ENCODE measurements at regions not wholly inside any gene's neighbourhood (a gene's known extent, or its start where the extent isn't known, plus 50 kb on each side); places are given as distances from the start of the nearest gene placed in this dataset.

DNA sequence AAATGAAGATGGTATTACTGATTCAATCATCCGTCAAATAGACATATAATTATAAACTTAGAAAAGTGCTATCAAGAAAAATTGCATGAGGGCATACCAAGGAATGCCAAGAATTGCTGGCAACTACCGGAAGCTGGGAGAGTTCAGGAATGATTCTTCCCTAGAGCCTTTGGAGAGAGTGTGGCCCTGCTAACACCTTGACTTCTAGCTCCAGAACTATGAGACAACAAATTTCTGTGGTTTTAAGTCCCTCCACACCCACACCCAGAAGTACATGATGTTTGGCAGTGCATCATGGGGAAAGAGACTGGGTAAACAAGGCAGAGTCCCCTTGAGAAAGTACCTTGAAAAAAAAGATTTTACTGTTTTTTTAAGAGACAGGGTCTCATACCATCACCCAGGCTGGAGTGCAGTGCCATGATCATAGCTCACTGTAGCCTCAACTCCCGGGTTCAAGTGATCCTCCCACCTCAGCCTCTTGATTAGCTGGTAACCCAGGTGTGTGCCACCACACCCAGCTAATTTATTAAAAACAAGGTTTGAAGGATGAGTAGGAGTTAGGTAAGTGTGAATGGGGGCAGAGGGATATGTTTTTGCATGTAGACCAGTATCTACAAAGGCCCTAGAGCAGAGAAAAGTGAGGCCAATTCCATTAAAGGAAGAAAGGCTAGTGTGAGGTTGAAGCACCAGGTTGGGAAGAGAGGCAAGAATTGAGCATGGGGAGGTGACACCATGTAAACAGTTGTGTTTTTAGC is 53.1 kb downstream of the GSX2 start:
- no peaks in the 10 kb centered on the region for H3K4me1 Mint-ChIP-seq (ENCODE audit: low read depth)
- ChIA-PET CTCF (no interaction called here), POLR2A (no interaction called here)
- no peak overlapping the region for H3K27ac Mint-ChIP-seq
- H3K36me3 Mint-ChIP-seq: no peaks in the 10 kb centered on the region
- peaks cover 4% of the 10 kb centered on the region for H3K9me3 Mint-ChIP-seq
- H3K4me3 Mint-ChIP-seq: no peak overlapping the region
- intact Hi-C loops (cut with micrococcal nuclease): no loop called here
- DNase-seq: no peak
- peaks cover 5% of the 10 kb centered on the region for H3K27me3 Mint-ChIP-seq

DNA sequence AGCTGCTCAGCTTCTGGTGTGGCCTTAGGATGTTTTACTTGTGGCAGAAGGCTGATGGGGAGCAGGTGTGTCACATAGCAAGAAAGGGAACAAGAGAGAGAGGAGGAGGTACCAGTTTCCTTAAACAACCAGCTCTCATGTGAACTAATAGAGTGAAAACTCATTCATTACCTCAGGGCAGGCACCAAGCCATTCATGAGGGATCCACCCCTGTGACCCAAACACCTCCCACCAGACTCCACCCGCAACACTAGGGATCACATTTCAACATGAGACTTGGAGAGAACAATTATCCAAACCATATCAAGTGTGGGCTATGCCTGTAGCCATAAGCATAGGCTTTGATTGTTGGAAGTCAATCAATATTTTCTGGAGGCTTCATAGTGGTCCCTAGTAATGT is 56.0 kb downstream of the GSX2 start:
- peaks cover 2% of the 10 kb centered on the region for H3K27me3 Mint-ChIP-seq

DNA sequence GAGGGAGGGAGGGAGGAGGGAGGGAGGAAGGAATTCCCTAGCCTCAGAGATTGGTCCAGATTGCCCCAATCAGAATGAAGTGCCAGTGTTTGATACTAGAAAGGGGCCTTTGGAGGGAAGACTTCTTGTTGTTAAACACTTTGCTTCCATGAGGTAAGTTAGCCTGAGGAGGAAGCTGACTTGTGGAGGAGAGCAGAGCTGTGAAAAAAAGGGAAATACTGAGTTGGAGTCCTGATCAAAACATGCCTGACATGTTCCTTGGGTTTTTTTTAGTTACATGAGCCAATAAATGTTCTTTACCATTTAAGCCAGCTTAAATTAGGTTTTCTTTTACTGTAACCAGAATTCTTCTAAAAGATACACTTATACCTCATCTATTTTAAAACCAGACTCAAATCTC is 57.6 kb downstream of the GSX2 start:
- POLR2A ChIA-PET: no interaction called here
- H3K9me3 Mint-ChIP-seq: peaks cover 17% of the 10 kb centered on the region
- CTCF ChIA-PET: no interaction called here
- H3K27me3 Mint-ChIP-seq: peaks cover 2% of the 10 kb centered on the region
- no peaks in the 10 kb centered on the region for H3K4me1 Mint-ChIP-seq (ENCODE audit: low read depth)
- no peak for DNase-seq
- H3K36me3 Mint-ChIP-seq: no peaks in the 10 kb centered on the region
- no peak overlapping the region for H3K27ac Mint-ChIP-seq
- intact Hi-C loops (cut with micrococcal nuclease): no loop called here
- H3K4me3 Mint-ChIP-seq: no peak overlapping the region

More for the DNA sequence above, 56.0 kb downstream of the GSX2 start:
- Mint-ChIP-seq H3K9me3 (peaks cover 13% of the 10 kb centered on the region), H3K4me1 (ENCODE audit: low read depth) (no peaks in the 10 kb centered on the region), H3K36me3 (no peaks in the 10 kb centered on the region), H3K4me3 (no peak overlapping the region), H3K27ac (no peak overlapping the region)
- intact Hi-C loops (cut with micrococcal nuclease): no loop called here
- no peak for DNase-seq
- ChIA-PET POLR2A (no interaction called here), CTCF (no interaction called here)

DNA sequence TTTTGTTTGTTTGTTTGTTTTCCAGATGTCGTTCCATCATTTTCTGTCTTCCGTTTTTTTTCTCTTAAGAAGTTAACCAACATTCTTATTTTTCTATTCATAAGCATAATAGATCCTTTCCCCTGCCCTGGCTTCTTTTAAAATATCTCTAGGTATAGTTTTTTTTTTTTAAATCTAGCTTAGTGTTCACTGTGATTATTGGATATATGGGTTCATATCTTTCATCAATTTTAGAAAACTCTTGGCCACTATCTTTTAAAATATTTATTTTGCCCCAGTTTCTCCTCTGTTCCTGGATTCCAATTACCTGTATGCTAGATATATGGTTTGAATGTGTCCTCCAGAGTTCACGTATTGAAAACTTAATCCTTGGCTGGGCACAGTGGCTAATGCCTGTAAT is 59.6 kb downstream of the GSX2 start:
- intact Hi-C loops (cut with micrococcal nuclease): no loop called here
- DNase-seq: no peak
- no peak overlapping the region for H3K27ac Mint-ChIP-seq
- ChIA-PET CTCF (no interaction called here), POLR2A (no interaction called here)
- peaks cover 17% of the 10 kb centered on the region for H3K9me3 Mint-ChIP-seq
- H3K27me3 Mint-ChIP-seq: peaks cover 1% of the 10 kb centered on the region
- no peaks in the 10 kb centered on the region for H3K36me3 Mint-ChIP-seq
- H3K4me1 Mint-ChIP-seq (ENCODE audit: low read depth): no peaks in the 10 kb centered on the region
- no peak overlapping the region for H3K4me3 Mint-ChIP-seq

DNA sequence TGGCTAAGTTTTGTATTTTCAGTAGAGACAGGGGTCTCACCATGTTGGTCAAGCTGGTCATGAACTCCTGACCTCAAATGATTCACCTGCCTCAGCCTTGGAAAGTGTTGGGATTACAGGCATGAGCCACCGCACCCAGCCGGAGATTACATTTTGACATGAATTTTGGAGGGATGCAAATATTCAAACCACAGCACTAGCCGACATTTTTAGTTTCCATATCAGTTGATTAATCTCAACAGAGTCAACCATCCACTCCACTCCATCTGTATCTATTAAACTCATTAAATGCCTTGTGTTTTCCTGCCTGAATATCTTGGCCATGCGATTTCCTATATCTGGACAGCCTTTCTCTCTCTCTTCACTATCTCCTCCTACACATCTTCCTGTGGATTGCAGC is 64.1 kb upstream of the PDGFRA start:
- DNase-seq: no peak
- peaks cover 6% of the 10 kb centered on the region for H3K27me3 Mint-ChIP-seq
- no peaks in the 10 kb centered on the region for H3K4me1 Mint-ChIP-seq (ENCODE audit: low read depth)
- peaks cover 9% of the 10 kb centered on the region for H3K9me3 Mint-ChIP-seq
- intact Hi-C loops (cut with micrococcal nuclease): no loop called here
- POLR2A ChIA-PET: no interaction called here
- CTCF ChIA-PET: no interaction called here
- H3K4me3 Mint-ChIP-seq: no peak overlapping the region
- no peak overlapping the region for H3K27ac Mint-ChIP-seq
- H3K36me3 Mint-ChIP-seq: no peaks in the 10 kb centered on the region

DNA sequence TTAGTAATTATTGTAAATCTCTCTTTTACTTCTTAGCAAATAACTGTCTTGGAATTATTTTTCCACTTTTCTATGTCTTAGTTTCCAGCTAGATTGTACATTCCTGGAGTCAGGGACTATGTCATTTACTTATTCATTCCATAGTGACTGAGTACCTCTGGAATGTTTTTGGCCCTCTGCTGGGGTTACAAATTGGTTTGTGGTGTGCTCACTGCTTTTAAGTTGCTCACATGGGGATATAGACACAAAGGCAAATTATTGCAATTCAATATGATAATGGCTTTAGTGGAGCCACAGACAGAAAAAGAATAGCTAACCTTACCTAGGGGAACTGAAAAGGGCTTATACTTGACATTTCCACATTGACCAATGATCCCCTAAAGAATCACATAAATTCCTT is 63.7 kb upstream of the PDGFRA start:
- POLR2A ChIA-PET: no interaction called here
- Mint-ChIP-seq H3K4me3 (no peak overlapping the region), H3K36me3 (no peaks in the 10 kb centered on the region), H3K9me3 (peaks cover 6% of the 10 kb centered on the region), H3K27me3 (peaks cover 7% of the 10 kb centered on the region), H3K4me1 (ENCODE audit: low read depth) (no peaks in the 10 kb centered on the region), H3K27ac (no peak overlapping the region)
- no peak for DNase-seq
- CTCF ChIA-PET: no interaction called here
- intact Hi-C loops (cut with micrococcal nuclease): no loop called here

DNA sequence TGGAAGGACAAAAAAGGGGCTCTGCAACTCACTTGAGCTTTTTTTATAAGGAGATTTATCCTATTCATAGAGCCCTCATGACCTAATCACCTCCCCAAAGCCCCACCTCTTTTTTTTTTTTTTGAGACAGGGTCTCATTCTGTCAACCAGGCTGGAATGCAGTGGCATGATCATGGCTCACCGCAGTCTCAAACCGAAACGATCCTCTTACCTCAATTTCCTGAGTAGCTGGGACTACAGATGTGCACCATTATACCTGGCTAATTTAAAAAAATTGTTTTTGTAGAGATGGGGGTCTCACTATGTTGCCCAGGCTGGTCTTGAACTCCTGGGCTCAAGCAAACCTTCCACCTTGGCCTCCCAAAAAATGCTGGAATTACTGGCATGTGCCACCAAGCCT is 61.6 kb upstream of the PDGFRA start:
- POLR2A ChIA-PET: no interaction called here
- Mint-ChIP-seq H3K4me3 (no peak overlapping the region), H3K9me3 (no peaks in the 10 kb centered on the region), H3K36me3 (no peaks in the 10 kb centered on the region), H3K4me1 (ENCODE audit: low read depth) (no peaks in the 10 kb centered on the region), H3K27ac (no peak overlapping the region), H3K27me3 (peaks cover 9% of the 10 kb centered on the region)
- intact Hi-C loops (cut with micrococcal nuclease): no loop called here
- CTCF ChIA-PET: no interaction called here
- DNase-seq: no peak

DNA sequence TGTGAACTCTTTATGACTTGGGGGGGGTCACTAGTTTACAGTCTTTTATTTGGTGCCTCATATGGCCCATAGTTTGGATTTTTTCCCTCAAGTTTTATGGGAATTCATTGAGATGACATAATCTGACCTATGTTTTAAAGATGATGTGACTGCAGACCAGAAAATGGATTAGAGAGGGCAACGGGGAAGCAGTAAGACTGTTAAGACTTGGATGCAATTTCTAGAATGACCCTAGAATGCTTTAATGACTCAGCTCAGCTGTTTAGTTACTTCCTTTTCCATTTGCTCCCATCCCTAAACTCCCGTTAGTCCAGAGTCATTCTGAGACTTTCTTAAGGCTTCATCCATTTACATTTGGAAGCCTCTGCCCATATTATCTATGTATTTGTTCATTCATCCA is 59.9 kb upstream of the PDGFRA start:
- H3K4me3 Mint-ChIP-seq: no peak overlapping the region
- H3K27ac Mint-ChIP-seq: no peak overlapping the region
- peaks cover 7% of the 10 kb centered on the region for H3K27me3 Mint-ChIP-seq
- ChIA-PET POLR2A (no interaction called here), CTCF (no interaction called here)
- no peaks in the 10 kb centered on the region for H3K9me3 Mint-ChIP-seq
- intact Hi-C loops (cut with micrococcal nuclease): no loop called here
- no peaks in the 10 kb centered on the region for H3K4me1 Mint-ChIP-seq (ENCODE audit: low read depth)
- H3K36me3 Mint-ChIP-seq: no peaks in the 10 kb centered on the region
- DNase-seq: no peak

DNA sequence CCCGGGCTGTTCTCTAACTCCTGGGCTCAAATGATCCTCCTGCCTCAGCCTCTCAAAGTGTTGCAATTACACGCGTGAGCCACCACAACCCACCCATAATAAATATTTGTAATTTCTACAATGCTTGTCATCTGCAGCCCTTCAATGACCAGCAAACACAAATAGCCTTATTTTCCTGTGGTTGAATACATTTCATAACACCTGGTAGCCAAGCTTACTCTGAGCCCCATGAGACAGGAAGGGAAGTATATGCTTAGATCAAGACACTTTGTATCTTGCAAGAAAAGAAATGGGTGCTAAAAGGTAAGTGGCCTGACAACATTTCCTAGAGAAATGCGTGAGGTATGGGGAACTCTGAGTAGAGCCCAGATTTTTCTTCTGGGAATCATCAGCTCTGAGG is 56.9 kb upstream of the PDGFRA start:
- ChIA-PET POLR2A (interaction anchor here (0.7 kb wide), 1 partner anchor 1755 kb away, joined by 4 read pairs; no protein-coding TSS in a partner anchor), CTCF (interaction anchor here (0.7 kb wide), 1 partner anchor 198 kb away, joined by 3 read pairs; no protein-coding TSS in a partner anchor)
- Mint-ChIP-seq H3K4me3 (no peak overlapping the region), H3K27ac (no peak overlapping the region), H3K9me3 (no peaks in the 10 kb centered on the region), H3K36me3 (no peaks in the 10 kb centered on the region), H3K4me1 (ENCODE audit: low read depth) (no peaks in the 10 kb centered on the region), H3K27me3 (peaks cover 7% of the 10 kb centered on the region)
- intact Hi-C loops (cut with micrococcal nuclease): no loop called here
- no peak for DNase-seq

DNA sequence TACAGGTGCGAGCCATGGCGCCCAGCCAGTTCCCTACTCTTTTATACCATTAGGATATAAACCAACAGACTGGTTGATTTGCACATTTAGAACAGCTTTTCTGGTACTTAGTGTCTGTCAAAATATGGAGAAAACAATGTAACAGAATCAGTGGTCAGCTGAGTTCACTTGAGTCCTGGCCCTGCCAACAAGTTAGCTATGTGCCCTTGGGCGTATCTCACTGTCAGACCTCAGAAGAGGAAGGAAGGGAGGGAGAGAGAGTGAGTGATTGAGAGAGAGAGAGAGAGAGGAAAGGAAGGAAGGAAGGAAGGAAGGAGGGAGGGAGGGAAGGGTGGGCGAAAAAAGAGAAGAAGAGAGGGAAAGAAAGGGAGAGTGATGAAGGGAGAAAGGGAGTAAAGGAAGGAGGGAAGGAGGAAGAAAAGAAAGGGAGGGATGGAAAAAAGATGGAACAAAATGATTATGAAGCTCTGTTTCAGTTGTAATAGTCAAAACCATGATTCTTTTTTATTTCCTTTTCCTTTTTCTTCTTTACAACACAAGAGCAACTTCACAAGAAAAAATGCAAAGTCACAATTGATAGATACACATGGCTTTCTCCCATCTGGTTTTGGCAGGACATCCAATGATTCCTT is 55.7 kb upstream of the PDGFRA start:
- no peaks in the 10 kb centered on the region for H3K9me3 Mint-ChIP-seq
- H3K4me3 Mint-ChIP-seq: no peak overlapping the region
- ChIA-PET POLR2A (no interaction called here), CTCF (no interaction called here)
- intact Hi-C loops (cut with micrococcal nuclease): no loop called here
- no peaks in the 10 kb centered on the region for H3K36me3 Mint-ChIP-seq
- no peak for DNase-seq
- H3K27me3 Mint-ChIP-seq: peaks cover 7% of the 10 kb centered on the region
- no peak overlapping the region for H3K27ac Mint-ChIP-seq
- H3K4me1 Mint-ChIP-seq (ENCODE audit: low read depth): no peaks in the 10 kb centered on the region

DNA sequence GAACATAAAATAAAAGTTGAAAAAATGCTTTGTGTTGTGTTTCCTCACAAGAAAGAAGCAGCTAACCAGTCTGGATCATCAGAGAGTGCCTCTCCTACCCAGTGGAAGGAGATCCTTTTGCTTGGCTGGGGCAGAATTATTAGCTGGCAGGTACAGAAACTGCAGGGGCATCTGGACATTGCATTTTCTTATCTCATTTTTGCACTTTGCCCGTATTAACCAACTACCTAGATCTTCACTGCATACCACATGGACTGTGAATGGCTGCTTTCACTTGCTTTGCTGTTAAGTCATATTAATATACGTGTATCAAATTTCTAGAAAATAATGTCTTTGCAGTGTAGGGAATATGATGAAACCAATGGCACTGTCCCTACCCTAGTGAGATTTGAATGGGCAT is 52.9 kb upstream of the PDGFRA start:
- ChIA-PET POLR2A (no interaction called here), CTCF (no interaction called here)
- H3K4me3 Mint-ChIP-seq: no peak overlapping the region
- H3K27me3 Mint-ChIP-seq: peaks cover 2% of the 10 kb centered on the region
- no peak overlapping the region for H3K27ac Mint-ChIP-seq
- DNase-seq: no peak
- intact Hi-C loops (cut with micrococcal nuclease): no loop called here
- no peaks in the 10 kb centered on the region for H3K4me1 Mint-ChIP-seq (ENCODE audit: low read depth)
- H3K9me3 Mint-ChIP-seq: no peaks in the 10 kb centered on the region
- H3K36me3 Mint-ChIP-seq: no peaks in the 10 kb centered on the region

Measured in activated CD4-positive, alpha-beta memory T cell treated with anti-CD3 and anti-CD28 coated beads for 36 hours (primary cell).